ENCODE measurements at regions not wholly inside any gene's neighbourhood (a gene's known extent, or its start where the extent isn't known, plus 50 kb on each side); places are given as distances from the start of the nearest gene placed in this dataset.

DNA sequence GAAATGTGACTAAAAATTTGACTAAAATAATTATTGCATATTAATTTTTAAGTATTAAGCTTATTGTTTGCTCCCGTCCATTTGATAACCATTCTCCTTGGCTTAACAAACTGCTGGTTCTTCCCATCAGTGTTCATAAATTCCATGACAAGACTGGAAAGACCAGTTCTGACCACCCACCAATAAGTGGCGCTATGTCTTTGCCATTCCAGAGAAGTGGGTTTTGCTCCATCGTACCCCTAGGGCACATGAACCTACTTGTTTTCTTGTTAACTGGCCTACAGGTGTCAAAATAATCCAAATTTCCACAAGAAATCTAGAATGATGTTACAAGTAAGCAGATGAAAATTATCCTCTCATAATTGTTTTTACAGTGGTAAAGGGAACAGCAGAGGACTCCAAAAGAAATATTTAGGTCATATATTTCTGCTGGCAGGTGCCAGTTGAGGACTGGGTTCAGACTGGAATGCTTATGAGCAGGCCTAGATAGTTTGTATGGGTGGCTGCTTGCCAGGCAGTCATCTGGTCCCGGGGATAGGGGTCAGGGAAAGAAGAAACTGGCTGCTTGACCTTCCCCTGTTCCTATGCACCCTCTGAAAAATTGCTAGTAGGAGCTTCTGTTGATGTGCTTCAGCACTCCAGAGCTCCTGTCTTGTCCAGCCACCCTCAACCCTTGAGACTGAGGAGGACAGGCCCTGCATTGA, 283.1 kb upstream of the ADAMTSL1 start:
- H3K4me3 ChIP-seq = no peak overlapping the region
- H3K4me2 ChIP-seq = no peak overlapping the region
- H3K4me1 ChIP-seq = no peaks in the 10 kb centered on the region
- no peak for TF ChIP-seq HMGXB4 (CRISPR knock-in tag; IDR thresholded peaks at IDR 0.05; ENCODE audit: borderline replicate concordance)
- TF ChIP-seq RCOR1 (IDR thresholded peaks at IDR 0.05; ENCODE audit: low read depth, low read length) = no peak
- TF ChIP-seq, protein P1, sequence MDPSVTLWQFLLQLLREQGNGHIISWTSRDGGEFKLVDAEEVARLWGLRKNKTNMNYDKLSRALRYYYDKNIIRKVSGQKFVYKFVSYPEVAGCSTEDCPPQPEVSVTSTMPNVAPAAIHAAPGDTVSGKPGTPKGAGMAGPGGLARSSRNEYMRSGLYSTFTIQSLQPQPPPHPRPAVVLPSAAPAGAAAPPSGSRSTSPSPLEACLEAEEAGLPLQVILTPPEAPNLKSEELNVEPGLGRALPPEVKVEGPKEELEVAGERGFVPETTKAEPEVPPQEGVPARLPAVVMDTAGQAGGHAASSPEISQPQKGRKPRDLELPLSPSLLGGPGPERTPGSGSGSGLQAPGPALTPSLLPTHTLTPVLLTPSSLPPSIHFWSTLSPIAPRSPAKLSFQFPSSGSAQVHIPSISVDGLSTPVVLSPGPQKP (IDR thresholded peaks at IDR 0.05; ENCODE audit: low read depth, low read length) = no peak
- TF ChIP-seq HOXA7 (CRISPR knock-in tag; IDR thresholded peaks at IDR 0.05) = no peak
- FAIRE-seq = no peak
- WGBS (ENCODE audit: missing lambda C conversion rate) = 25% methylated on average over 4 of the region's 4 CpGs
- ChIA-PET CTCF (interaction anchor here (0.9 to 1.2 kb wide), 4 partner anchors 16 to 838 kb away, joined by 3 read pairs; no protein-coding TSS in a partner anchor), POLR2A (no interaction called here)
- no peak for ATAC-seq
- no peak overlapping the region for H3K27ac ChIP-seq
- H3K9me3 ChIP-seq = no peaks in the 10 kb centered on the region
- no peak for DNase-seq (ENCODE audit: low read depth in 1 of 2, low spot score in 1 of 2)

DNA sequence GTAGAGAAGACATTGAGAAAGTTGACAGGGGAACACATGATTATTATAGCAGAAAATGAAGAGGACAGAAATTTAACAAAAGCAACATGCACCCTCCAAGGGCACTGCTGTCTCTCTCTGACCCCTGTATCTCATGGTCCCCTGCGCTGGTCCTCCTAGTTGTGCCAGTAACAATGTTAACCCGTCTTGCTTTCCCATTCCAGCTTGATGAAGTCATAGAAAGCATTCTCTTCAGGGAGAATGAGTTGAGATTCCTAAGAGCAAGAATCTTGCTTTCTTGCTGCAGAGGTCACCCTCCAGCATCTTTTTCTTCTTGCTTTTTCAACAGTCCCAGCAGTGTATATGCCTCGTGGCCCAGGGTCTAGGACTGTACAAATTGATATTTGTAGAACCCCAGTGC, 279.6 kb upstream of the ADAMTSL1 start:
- no peaks in the 10 kb centered on the region for H3K4me1 ChIP-seq
- H3K27ac ChIP-seq = no peak overlapping the region
- H3K9me3 ChIP-seq = no peaks in the 10 kb centered on the region
- TF ChIP-seq TFCP2L1 (CRISPR knock-in tag; IDR thresholded peaks at IDR 0.05) (no peak), MAFK (IDR thresholded peaks at IDR 0.05; ENCODE audit: partially characterized antibody) (no peak), FOXS1 (CRISPR knock-in tag; IDR thresholded peaks at IDR 0.05) (no peak), HDAC2 (IDR thresholded peaks at IDR 0.05) (no peak), MAZ (IDR thresholded peaks at IDR 0.05; ENCODE audit: borderline replicate concordance, low read depth, low read length) (no peak), RAD21 (conservative IDR thresholded peaks at IDR 0.05 in 1 of 2, IDR thresholded peaks at IDR 0.05 in 1 of 2) (no peak), RCOR1 (IDR thresholded peaks at IDR 0.05; ENCODE audit: low read depth, low read length) (no peak), CTCF (IDR thresholded peaks at IDR 0.05) (no peak), TP53 (CRISPR knock-in tag; IDR thresholded peaks at IDR 0.05) (no peak), RARB (CRISPR knock-in tag; IDR thresholded peaks at IDR 0.05) (no peak), HES2 (IDR thresholded peaks at IDR 0.05) (no peak), NFE2L2 (conservative IDR thresholded peaks at IDR 0.05; ENCODE audit: low read length) (no peak), KDM5A (IDR thresholded peaks at IDR 0.05) (no peak), HOXB13 (CRISPR knock-in tag; IDR thresholded peaks at IDR 0.05; ENCODE audit: low read depth) (no peak), CBX2 (IDR thresholded peaks at IDR 0.05; ENCODE audit: borderline replicate concordance, low read depth) (no peak)
- TF ChIP-seq, protein P1 (IDR thresholded peaks at IDR 0.05; ENCODE audit: low read depth, low read length) = no peak
- TF ChIP-seq, protein P2, sequence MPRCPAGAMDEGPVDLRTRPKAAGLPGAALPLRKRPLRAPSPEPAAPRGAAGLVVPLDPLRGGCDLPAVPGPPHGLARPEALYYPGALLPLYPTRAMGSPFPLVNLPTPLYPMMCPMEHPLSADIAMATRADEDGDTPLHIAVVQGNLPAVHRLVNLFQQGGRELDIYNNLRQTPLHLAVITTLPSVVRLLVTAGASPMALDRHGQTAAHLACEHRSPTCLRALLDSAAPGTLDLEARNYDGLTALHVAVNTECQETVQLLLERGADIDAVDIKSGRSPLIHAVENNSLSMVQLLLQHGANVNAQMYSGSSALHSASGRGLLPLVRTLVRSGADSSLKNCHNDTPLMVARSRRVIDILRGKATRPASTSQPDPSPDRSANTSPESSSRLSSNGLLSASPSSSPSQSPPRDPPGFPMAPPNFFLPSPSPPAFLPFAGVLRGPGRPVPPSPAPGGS (IDR thresholded peaks at IDR 0.05) = no peak
- ATAC-seq = no peak
- H3K4me2 ChIP-seq = no peak overlapping the region
- ChIA-PET CTCF (no interaction called here), POLR2A (no interaction called here)
- DNase-seq (ENCODE audit: low read depth in 1 of 2, low spot score in 1 of 2) = no peak
- FAIRE-seq = no peak
- H3K4me3 ChIP-seq = no peak overlapping the region
- WGBS (ENCODE audit: missing lambda C conversion rate) = 0% methylated on average over 3 of the region's 3 CpGs

All from A549 (cell line).